NCI-H446 (cell line): ENCODE measurements at regions not wholly inside any gene's neighbourhood (a gene's known extent, or its start where the extent isn't known, plus 50 kb on each side); places are given as distances from the start of the nearest gene placed in this dataset.

Experiments
- DNase-seq, 2 experiments: peaks; one replicate each; lab custom pipeline; 2025; lab: John Stamatoyannopoulos, UW

GRCh38 chr1:18015719-18016118, 91.9 kb upstream of the IGSF21 start:
- DNase-seq = peak in 1 of 2 experiments; percentile 63

DNA sequence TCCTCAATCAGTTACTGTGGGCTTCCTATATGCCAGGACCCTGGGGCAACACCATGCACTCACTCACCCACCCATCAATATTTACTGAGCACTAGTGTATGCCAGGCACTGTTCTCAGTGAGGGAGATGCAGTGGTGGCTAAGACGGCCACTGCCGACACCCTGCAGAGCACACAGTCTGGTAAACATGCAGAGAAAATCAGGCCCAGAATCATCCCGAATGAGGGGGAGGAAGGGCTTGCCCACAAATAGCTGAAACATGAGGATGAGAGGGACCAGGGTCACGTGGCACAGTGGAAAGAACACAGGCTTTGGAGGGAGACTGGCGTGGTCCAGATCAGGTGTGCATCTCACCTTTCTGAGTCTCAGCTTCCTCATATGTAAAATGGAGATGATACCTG, 89.2 kb upstream of the IGSF21 start:
- no peak for DNase-seq

DNA sequence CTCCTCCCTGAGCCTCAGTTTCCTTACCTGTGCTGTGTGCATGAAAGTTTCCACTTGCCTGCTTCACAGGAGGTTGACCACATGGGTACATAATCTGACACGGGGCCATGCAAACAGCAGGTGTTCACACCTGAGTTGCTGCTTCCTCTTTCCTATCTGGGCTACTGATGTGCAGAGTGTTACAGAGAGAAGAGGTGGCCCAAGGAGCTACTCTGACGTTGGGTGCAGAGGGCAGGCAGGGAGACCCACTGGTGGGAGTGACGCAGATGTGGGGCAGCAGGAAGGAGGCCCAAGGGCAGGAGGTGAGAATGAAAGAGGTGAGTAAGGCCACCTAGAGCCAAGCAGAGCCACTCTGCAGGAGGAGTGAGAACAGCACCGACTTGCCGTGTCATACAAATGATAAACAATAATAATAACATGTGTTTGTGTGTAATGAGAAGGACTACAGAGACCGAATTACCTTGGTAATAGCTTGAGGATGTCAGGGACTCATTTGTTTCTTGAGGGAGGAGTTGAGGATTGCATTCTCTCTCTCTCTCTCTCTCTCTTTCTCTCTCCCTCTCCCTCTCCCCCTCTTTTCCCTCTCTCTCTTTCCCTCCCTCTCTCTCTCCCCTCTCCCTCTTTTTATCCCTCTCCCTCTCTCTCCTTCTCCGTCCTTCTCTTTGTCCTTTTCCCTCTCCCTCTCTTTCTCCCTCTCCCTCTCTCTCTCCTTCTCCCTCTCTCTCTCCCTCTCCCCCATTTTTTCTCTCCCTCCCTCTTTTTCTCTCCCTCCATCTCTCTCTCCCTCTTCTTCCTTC, 87.4 kb upstream of the IGSF21 start:
- DNase-seq = no peak

GRCh38 chr1:18021242-18021641, 86.4 kb upstream of the IGSF21 start:
- no peak for DNase-seq

GRCh38 chr1:18032172-18032859, 75.3 kb upstream of the IGSF21 start:
- DNase-seq = no peak

DNA sequence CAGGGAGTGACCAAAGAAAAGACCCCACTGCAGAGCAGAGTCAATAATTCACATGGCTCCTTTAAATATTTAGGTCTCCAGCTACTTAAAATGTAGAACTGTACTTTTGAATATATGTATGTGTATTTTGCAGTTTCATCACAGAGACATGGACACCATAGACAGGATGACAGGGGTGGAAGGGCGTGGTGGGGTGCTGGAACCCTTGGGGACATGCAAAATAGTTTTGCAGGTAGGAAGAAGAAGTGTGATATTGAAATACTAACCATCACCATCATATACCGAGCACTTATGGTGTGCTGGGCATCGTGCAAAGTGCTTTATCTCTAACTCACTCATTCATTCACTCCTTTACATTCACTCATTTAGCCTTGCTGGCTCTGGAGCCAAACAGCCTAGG, 72.5 kb upstream of the IGSF21 start:
- DNase-seq = no peak

DNA sequence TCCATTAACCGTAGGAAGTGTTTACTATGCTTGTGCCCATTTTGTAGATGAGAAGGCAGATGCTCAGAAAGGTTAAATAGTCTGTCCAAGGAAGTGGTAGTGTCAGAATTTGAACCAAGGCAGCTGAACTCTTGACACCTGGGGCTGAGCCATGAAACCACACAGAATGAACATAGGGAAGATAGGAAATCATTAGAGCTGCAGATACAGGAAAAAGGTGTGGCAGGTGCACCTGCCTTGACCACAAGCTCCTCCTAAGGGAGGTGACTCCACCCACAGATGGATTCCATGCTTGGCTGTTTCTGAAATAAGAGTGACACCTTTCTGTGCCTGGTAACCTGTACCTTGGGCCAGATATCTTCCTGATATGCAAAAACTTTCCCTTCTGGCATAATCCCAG, 69.9 kb upstream of the IGSF21 start:
- no peak for DNase-seq

DNA sequence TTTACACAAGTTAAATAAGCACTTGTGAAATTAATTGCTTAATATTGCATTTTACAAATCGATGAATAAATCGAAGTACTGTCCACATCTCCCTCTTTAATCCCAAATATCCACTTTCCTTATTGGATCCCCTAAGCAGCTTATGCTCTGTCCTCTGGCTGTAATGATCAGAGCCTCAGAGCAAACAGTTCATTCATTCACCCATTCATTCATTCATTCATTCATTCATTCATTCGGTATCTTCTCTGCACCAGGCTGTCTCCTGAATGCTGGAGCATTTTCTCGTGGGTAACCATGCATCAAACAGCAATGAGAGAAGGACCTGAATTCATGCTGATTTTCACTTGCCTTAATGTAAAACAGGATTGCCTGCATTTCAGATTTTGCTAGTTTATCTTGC, 69.5 kb upstream of the IGSF21 start:
- no peak for DNase-seq

- no peak for DNase-seq
These were observed 68.5 kb upstream of the IGSF21 start for GRCh38 chr1:18039102-18039501.

DNA sequence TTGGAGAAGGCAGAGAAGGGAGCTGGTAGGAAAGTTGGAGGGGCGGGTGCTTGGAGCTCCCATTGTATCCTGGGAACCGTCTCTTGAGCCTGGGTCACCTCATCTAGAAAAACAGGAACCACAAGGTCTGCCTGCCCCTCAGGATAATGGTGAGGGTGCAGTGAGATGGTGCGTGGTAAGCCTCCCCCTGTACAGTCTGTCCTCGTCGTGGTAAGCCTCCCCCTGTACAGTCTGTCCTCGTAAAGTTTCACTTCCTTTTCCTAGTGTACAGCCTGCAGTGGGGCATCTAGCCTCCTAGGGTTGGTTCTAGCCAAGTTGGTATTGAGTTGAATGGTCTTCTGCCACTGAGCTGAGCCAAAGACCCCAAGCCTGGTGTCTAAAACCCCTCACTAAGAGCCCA, 66.5 kb upstream of the IGSF21 start:
- no peak for DNase-seq

DNA sequence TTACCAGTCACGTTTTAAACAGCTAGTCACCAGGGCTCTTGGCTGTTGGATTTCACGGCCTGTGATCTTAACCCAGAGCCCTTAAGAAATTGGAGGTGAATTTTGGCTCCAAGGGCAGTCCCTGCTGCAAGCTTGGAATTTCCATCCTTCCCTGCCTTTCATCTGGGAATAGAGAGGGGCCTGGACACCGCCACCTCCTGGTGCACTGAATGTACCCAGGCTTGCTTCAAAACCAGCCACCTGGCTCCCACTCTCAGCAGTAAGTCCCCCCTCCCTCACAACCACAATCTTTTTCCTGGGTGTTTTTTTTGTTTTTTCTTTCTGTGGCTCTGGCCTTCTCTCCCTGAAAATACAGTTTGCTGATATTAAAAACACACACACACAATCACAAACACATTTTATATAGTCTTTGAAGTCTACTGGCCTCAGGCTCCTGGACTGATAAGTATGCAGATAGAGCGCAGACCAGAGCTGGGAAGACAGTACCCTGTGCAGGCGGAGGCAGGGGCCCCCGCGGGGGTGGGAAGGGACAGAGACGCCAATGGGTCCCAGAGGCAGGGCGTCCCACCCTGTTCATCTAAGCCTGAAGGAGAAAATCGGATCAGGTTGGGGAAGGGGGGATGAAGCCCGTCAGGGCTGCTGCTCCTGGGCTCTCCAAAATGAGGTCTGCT, 65.8 kb upstream of the IGSF21 start:
- no peak for DNase-seq

GRCh38 chr1:18043871-18044270, 63.7 kb upstream of the IGSF21 start:
- DNase-seq = no peak

DNA sequence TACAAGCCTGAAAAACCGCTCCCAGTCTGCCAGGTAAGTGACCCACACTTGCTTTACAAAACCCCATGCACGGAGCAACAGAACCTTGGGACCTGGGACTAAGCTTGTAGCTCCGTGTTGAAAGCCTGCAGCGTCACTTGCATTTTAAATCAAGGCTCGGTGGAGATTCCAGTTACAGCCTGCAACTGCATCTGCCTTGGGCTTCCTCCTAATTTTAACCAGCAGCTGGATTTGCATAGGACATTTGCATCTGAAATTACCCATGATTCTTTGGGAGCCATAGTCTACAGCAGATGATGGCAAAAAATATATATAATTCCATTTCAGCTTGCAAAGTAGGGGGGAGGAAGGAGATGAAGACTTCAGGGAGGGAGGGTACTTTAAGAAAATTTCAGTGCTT, 62.4 kb upstream of the IGSF21 start:
- no peak for DNase-seq

GRCh38 chr1:18045621-18046020, 62.0 kb upstream of the IGSF21 start:
- DNase-seq = no peak

DNA sequence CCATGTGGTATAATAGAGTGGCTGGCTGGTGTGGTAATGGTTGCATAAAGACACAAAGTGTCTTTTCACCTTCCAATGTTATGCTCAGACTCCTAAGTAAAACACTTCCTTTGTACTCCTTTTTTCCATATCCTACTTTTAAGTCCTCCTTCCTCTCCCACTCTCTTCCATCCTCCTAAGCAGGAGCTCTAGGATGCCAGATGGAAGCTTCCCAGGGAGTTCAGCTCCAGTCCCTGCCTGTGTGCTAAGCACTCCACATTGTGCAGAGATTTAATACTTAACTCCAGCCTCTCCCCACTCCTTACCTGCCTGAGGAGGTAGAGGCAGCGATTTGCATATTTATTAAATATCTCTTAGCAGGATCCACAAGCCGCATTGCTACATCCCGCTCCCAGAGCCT, 60.5 kb upstream of the IGSF21 start:
- DNase-seq = no peak

GRCh38 chr1:18049228-18049627, 58.4 kb upstream of the IGSF21 start:
- no peak for DNase-seq

GRCh38 chr1:18052671-18053070, 54.9 kb upstream of the IGSF21 start:
- DNase-seq = no peak

DNA sequence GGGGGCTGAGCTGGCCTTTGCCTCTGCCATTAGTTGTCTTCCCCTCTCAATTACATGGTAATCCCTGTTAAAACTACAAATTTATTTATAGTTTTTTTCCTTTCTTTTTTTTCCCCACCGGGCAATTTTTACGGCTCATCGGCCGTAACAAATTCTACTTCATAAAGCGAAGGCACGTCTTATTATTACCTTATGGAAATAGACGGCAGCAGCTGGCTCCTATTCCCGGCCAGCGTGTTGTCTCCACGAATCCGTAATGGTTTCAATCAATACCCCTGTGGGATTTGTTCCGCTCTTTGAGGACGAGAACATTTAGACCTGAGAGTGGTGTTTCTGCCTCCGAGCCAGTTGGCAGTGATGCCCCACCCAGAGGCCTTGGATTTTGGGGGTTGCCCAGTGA, 52.4 kb upstream of the IGSF21 start:
- no peak for DNase-seq

GRCh38 chr1:18056545-18056944, 51.1 kb upstream of the IGSF21 start:
- no peak for DNase-seq

GRCh38 chr1:18057623-18058022, 50.0 kb upstream of the IGSF21 start:
- no peak for DNase-seq
